WTC11 (cell line): ENCODE measurements at regions not wholly inside any gene's neighbourhood (a gene's known extent, or its start where the extent isn't known, plus 50 kb on each side); places are given as distances from the start of the nearest gene placed in this dataset.
A peak's percentile ranks its signal among the peaks of the same experiment; 100 is the strongest.

Source experiments
- ATAC-seq: fragments of 200-7000 bp; cut with Tn5 transposase; 2 replicates; pipeline ENCODE4 v1.10.0; 2021; ENCODE audit warnings: mild to moderate bottlenecking, moderate library complexity
- CTCF ChIA-PET: fragments of 300-600 bp; sonication (Branson Sonifier 250); formaldehyde crosslinking; loops from one replicate; lab custom pipeline; 2021; ENCODE audit warnings: antibody characterized with exemption; lab: Charles Lee
- POLR2A ChIA-PET: fragments of 350-600 bp; sonication (Branson Sonifier 250); formaldehyde crosslinking; loops from one replicate; lab custom pipeline; 2021; ENCODE audit warnings: antibody characterized with exemption; lab: Charles Lee
- DNase-seq: peaks from one replicate; pipeline ENCODE4 v3.0.0; 2021; ENCODE audit warnings: low spot score
- H3K27ac Mint-ChIP-seq: 2 replicates; pipeline ENCODE4 v1.8.0; 2021; ENCODE audit warnings: mixed read lengths
- H3K27me3 Mint-ChIP-seq: 2 replicates; pipeline ENCODE4 v1.8.0; 2021; ENCODE audit warnings: low read depth, mild to moderate bottlenecking, moderate library complexity, mixed read lengths
- H3K36me3 Mint-ChIP-seq: 2 replicates; pipeline ENCODE4 v1.8.0; 2021; ENCODE audit warnings: mixed read lengths
- H3K4me1 Mint-ChIP-seq: 2 replicates; pipeline ENCODE4 v1.8.0; 2022; ENCODE audit warnings: mixed read lengths
- H3K4me3 Mint-ChIP-seq: 2 replicates; pipeline ENCODE4 v1.8.0; 2021; ENCODE audit warnings: mild to moderate bottlenecking, moderate library complexity, mixed read lengths
- H3K9me3 Mint-ChIP-seq: 2 replicates; pipeline ENCODE4 v1.8.0; 2021; ENCODE audit warnings: mixed read lengths
- CREB1 ChIP-seq: sonication (generic); formaldehyde crosslinking; IDR thresholded peaks from 2 replicates; pipeline ENCODE4 v1.8.0; 2023; ENCODE audit warnings: mild to moderate bottlenecking, missing genetic modification reagents
- CREM ChIP-seq: sonication (generic); formaldehyde crosslinking; IDR thresholded peaks from 2 replicates; pipeline ENCODE4 v1.8.1; 2022; ENCODE audit warnings: mild to moderate bottlenecking, missing genetic modification reagents, moderate library complexity
- ESRRA ChIP-seq: sonication (generic); formaldehyde crosslinking; IDR thresholded peaks from 2 replicates; pipeline ENCODE4 v1.8.1; 2022; ENCODE audit warnings: mild to moderate bottlenecking, missing genetic modification reagents, borderline replicate concordance
- GABPB1 ChIP-seq: sonication (generic); formaldehyde crosslinking; IDR thresholded peaks from 2 replicates; pipeline ENCODE4 v1.8.1; 2023; ENCODE audit warnings: mild to moderate bottlenecking, missing genetic modification reagents
- GTF2I ChIP-seq: fragments of 250-450 bp; sonication (Bioruptor Pico); conservative IDR thresholded peaks from 2 replicates; pipeline ENCODE4 v1.4.0; 2021; ENCODE audit warnings: mild to moderate bottlenecking
- NFE2L1 ChIP-seq: sonication (generic); formaldehyde crosslinking; IDR thresholded peaks from 2 replicates; pipeline ENCODE4 v1.8.1; 2023; ENCODE audit warnings: missing genetic modification reagents
- NFYB ChIP-seq: sonication (generic); formaldehyde crosslinking; conservative IDR thresholded peaks from 2 replicates; pipeline ENCODE4 v1.8.0; 2022; ENCODE audit warnings: low read depth, missing genetic modification reagents
- NR1H2 ChIP-seq: sonication (generic); formaldehyde crosslinking; IDR thresholded peaks from 2 replicates; pipeline ENCODE4 v1.9.0; 2021; ENCODE audit warnings: mild to moderate bottlenecking, moderate library complexity, missing genetic modification reagents
- OVOL2 ChIP-seq: fragments of 250-450 bp; sonication (Bioruptor Pico); IDR thresholded peaks from 2 replicates; pipeline ENCODE4 v1.9.0; 2021; ENCODE audit warnings: mild to moderate bottlenecking, borderline replicate concordance
- TP53 ChIP-seq: sonication (generic); formaldehyde crosslinking; IDR thresholded peaks from 2 replicates; pipeline ENCODE4 v1.8.1; 2023; ENCODE audit warnings: mild to moderate bottlenecking, missing genetic modification reagents
- ZBTB21 ChIP-seq: sonication (generic); formaldehyde crosslinking; IDR thresholded peaks from 2 replicates; pipeline ENCODE4 v1.8.1; 2023; ENCODE audit warnings: mild to moderate bottlenecking, missing genetic modification reagents, borderline replicate concordance
- ZNF423 ChIP-seq: fragments of 250-450 bp; sonication (Bioruptor Pico); IDR thresholded peaks from 2 replicates; pipeline ENCODE4 v2.1.2; 2022; ENCODE audit warnings: mild to moderate bottlenecking, moderate library complexity
- TF ChIP-seq, protein P1 (sequence below): sonication (generic); formaldehyde crosslinking; IDR thresholded peaks from 2 replicates; pipeline ENCODE4 v1.8.1; 2023; ENCODE audit warnings: mild to moderate bottlenecking, missing genetic modification reagents
- TF ChIP-seq, protein P2 (sequence below): sonication (generic); formaldehyde crosslinking; conservative IDR thresholded peaks from 2 replicates; pipeline ENCODE4 v1.8.1; 2022; ENCODE audit warnings: mild to moderate bottlenecking, missing genetic modification reagents
- TF ChIP-seq, protein P3 (sequence below): sonication (generic); formaldehyde crosslinking; IDR thresholded peaks from 2 replicates; pipeline ENCODE4 v1.8.1; 2023; ENCODE audit warnings: mild to moderate bottlenecking, missing genetic modification reagents, moderate library complexity
- TF ChIP-seq, protein P4 (sequence below): sonication (generic); formaldehyde crosslinking; IDR thresholded peaks from 2 replicates; pipeline ENCODE4 v1.8.1; 2023; ENCODE audit warnings: mild to moderate bottlenecking, missing genetic modification reagents, borderline replicate concordance
- TF ChIP-seq, protein P5 (sequence below): sonication (generic); formaldehyde crosslinking; IDR thresholded peaks from 2 replicates; pipeline ENCODE4 v1.8.0; 2022; ENCODE audit warnings: mild to moderate bottlenecking, missing genetic modification reagents

DNA sequence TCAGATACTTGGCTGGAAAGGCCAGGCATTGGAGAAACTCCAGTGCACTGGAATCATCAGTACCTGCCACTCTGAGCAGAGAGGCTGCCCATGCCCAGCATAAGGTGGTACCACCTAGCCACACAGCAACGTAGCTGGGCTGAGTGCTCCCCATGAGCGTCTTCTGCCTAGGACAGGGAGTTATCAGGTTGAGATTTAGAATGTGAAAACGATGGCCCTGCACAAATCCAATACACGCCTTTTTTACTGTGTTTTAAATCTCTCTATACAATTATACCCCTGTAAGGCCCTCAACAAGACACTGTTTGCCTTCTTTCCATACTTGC is 66.7 kb upstream of the PTGR2 start:
- H3K4me1 Mint-ChIP-seq: peaks cover 43% of the 10 kb centered on the region
- ATAC-seq (no peak), DNase-seq (no peak)
- TF ChIP-seq TP53 (CRISPR knock-in tag) (no peak), NFYB (CRISPR knock-in tag) (no peak)
- TF ChIP-seq, protein P1, sequence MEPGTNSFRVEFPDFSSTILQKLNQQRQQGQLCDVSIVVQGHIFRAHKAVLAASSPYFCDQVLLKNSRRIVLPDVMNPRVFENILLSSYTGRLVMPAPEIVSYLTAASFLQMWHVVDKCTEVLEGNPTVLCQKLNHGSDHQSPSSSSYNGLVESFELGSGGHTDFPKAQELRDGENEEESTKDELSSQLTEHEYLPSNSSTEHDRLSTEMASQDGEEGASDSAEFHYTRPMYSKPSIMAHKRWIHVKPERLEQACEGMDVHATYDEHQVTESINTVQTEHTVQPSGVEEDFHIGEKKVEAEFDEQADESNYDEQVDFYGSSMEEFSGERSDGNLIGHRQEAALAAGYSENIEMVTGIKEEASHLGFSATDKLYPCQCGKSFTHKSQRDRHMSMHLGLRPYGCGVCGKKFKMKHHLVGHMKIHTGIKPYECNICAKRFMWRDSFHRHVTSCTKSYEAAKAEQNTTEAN (CRISPR knock-in tag): no peak
- TF ChIP-seq, protein P2, sequence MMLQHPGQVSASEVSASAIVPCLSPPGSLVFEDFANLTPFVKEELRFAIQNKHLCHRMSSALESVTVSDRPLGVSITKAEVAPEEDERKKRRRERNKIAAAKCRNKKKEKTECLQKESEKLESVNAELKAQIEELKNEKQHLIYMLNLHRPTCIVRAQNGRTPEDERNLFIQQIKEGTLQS: no peak
- peaks cover 84% of the 10 kb centered on the region for H3K27me3 Mint-ChIP-seq
- ChIA-PET CTCF (interaction anchor here (0.9 to 3.9 kb wide), 8 partner anchors 10 to 67 kb away, joined by 3 to 27 read pairs (median 8); partner anchors contain the start of gene PTGR2), POLR2A (interaction anchor here (1.2 kb wide), 1 partner anchor 57 kb away, joined by 3 read pairs; no protein-coding TSS in a partner anchor)
- peak overlapping the region; percentile 90 for H3K4me3 Mint-ChIP-seq
- H3K36me3 Mint-ChIP-seq: peaks cover 2% of the 10 kb centered on the region; the same call in 1 of the 2 replicates
- H3K9me3 Mint-ChIP-seq: no peaks in the 10 kb centered on the region
- H3K27ac Mint-ChIP-seq: no peak overlapping the region; the same call in 1 of the 2 replicates

DNA sequence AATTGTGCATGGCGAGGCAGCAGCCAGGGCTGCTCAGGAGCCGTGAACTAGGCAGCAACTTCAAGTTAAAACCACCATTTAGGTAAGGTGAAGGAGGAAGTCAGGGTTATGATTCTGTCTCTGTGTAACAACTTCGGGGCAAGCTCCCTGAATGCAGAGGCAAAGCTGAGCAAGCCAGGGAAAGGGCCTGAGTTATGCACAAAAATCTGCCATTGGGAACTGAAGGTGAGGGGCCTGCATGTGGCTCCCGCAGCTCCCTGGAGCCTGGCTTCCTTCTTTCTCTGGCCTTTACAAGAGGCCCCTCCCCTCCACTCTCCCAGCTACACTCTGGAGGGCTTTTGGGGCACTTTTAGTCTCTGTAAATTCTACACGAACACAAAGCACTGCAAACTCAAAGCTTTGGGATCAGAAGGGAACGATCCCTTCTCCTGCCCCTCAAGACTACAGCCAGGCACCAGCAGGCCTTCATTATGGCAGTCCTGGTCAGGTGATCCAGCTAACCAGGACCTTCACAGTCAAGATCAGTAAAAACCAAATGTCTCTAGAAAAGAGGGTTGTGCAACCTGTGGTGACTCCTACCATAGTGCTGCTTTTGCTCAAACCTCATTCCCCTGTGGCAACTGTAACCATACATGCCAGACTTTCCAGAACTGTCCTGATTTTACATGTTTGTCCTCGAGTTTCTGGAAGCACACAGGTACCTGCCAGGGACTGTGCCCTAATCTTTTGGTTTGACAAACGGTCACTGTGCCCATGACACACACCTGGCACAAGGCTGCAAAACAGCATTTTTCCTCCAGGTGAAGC is 67.2 kb upstream of the PTGR2 start:
- peaks cover 2% of the 10 kb centered on the region; the same call in 1 of the 2 replicates for H3K36me3 Mint-ChIP-seq
- H3K27ac Mint-ChIP-seq: no peak overlapping the region
- H3K9me3 Mint-ChIP-seq: no peaks in the 10 kb centered on the region
- ChIA-PET POLR2A (interaction anchor here (0.5 to 1.2 kb wide), 2 partner anchors 53 to 56 kb away, joined by 3 read pairs; no protein-coding TSS in a partner anchor), CTCF (interaction anchor here (1.9 to 3.9 kb wide), 4 partner anchors 10 to 56 kb away, joined by 8 to 27 read pairs (median 13); no protein-coding TSS in a partner anchor)
- H3K27me3 Mint-ChIP-seq: peaks cover 80% of the 10 kb centered on the region
- peaks cover 43% of the 10 kb centered on the region for H3K4me1 Mint-ChIP-seq
- TF ChIP-seq CREM (CRISPR knock-in tag): no peak
- TF ChIP-seq, protein P3, sequence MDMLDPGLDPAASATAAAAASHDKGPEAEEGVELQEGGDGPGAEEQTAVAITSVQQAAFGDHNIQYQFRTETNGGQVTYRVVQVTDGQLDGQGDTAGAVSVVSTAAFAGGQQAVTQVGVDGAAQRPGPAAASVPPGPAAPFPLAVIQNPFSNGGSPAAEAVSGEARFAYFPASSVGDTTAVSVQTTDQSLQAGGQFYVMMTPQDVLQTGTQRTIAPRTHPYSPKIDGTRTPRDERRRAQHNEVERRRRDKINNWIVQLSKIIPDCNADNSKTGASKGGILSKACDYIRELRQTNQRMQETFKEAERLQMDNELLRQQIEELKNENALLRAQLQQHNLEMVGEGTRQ: 0 out of 2 replicates have a peak, but pooled peaks have one; percentile 30
- ATAC-seq (no peak), DNase-seq (no peak)
- no peak overlapping the region; the same call in 1 of the 2 replicates for H3K4me3 Mint-ChIP-seq

DNA sequence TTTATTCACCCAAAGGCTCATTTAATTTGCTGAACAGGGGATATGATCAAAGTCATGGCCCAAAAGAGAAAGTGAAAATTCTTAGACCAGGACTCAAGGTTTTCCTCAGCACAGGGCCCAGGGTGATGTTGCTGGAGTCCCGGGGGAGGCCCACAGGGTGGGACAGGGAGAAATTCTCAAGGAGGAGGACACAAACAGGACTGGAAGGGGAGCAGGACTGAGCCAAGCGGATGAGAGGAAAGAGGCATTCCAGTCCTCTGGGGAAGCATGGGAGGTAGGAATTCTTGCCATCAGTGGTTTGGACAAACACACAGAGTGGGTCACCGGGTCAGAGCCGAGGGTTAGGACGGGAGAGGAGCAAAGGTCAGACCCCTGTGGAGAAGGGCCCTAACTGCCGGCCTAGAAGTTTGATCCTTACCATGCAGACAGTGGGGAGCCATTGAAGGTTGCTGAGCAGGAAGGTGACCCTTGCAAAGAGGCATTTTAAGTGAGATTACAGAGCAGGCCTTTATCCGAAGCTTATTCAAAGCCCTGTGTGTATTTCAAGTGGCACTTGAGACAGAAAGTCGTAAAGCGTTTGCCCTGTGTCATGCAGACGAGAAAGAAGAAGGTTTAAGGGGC is 68.4 kb upstream of the PTGR2 start:
- H3K27me3 Mint-ChIP-seq: peaks cover 68% of the 10 kb centered on the region
- no peak; the same call in 1 of the 2 replicates for ATAC-seq
- peaks cover 2% of the 10 kb centered on the region; the same call in 1 of the 2 replicates for H3K36me3 Mint-ChIP-seq
- H3K27ac Mint-ChIP-seq: no peak overlapping the region
- DNase-seq: no peak
- peaks cover 41% of the 10 kb centered on the region for H3K4me1 Mint-ChIP-seq
- POLR2A ChIA-PET: no interaction called here
- no peak overlapping the region for H3K4me3 Mint-ChIP-seq
- TF ChIP-seq OVOL2 (CRISPR knock-in tag): no peak
- no peak for TF ChIP-seq ESRRA (CRISPR knock-in tag)
- TF ChIP-seq CREB1 (CRISPR knock-in tag): no peak
- TF ChIP-seq, protein P4, sequence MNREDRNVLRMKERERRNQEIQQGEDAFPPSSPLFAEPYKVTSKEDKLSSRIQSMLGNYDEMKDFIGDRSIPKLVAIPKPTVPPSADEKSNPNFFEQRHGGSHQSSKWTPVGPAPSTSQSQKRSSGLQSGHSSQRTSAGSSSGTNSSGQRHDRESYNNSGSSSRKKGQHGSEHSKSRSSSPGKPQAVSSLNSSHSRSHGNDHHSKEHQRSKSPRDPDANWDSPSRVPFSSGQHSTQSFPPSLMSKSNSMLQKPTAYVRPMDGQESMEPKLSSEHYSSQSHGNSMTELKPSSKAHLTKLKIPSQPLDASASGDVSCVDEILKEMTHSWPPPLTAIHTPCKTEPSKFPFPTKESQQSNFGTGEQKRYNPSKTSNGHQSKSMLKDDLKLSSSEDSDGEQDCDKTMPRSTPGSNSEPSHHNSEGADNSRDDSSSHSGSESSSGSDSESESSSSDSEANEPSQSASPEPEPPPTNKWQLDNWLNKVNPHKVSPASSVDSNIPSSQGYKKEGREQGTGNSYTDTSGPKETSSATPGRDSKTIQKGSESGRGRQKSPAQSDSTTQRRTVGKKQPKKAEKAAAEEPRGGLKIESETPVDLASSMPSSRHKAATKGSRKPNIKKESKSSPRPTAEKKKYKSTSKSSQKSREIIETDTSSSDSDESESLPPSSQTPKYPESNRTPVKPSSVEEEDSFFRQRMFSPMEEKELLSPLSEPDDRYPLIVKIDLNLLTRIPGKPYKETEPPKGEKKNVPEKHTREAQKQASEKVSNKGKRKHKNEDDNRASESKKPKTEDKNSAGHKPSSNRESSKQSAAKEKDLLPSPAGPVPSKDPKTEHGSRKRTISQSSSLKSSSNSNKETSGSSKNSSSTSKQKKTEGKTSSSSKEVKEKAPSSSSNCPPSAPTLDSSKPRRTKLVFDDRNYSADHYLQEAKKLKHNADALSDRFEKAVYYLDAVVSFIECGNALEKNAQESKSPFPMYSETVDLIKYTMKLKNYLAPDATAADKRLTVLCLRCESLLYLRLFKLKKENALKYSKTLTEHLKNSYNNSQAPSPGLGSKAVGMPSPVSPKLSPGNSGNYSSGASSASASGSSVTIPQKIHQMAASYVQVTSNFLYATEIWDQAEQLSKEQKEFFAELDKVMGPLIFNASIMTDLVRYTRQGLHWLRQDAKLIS (CRISPR knock-in tag): no peak
- no peak for TF ChIP-seq ZBTB21
- no peak for TF ChIP-seq NR1H2 (CRISPR knock-in tag)
- TF ChIP-seq NFE2L1 (CRISPR knock-in tag): no peak
- no peak for TF ChIP-seq ZNF423 (CRISPR knock-in tag)
- 0 out of 2 replicates have a peak, but pooled peaks have one; percentile 18 for TF ChIP-seq GABPB1 (CRISPR knock-in tag)
- TF ChIP-seq GTF2I: 0 out of 2 replicates have a peak, but pooled peaks have one; percentile 5
- TF ChIP-seq, protein P5, sequence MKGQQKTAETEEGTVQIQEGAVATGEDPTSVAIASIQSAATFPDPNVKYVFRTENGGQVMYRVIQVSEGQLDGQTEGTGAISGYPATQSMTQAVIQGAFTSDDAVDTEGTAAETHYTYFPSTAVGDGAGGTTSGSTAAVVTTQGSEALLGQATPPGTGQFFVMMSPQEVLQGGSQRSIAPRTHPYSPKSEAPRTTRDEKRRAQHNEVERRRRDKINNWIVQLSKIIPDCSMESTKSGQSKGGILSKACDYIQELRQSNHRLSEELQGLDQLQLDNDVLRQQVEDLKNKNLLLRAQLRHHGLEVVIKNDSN (CRISPR knock-in tag): no peak
- TF ChIP-seq, all 79 proteins: peak for 2
- H3K9me3 Mint-ChIP-seq: no peaks in the 10 kb centered on the region
- CTCF ChIA-PET: interaction anchor here (3.9 kb wide), 1 partner anchor 25 kb away, joined by 27 read pairs; no protein-coding TSS in a partner anchor
